ENCODE measurements at regions not wholly inside any gene's neighbourhood (a gene's known extent, or its start where the extent isn't known, plus 50 kb on each side); places are given as distances from the start of the nearest gene placed in this dataset.
"Not testable (repeated sequence)": the region's sequence is repeated elsewhere in the genome, so short reads cannot be mapped to it uniquely, and the experiment has no call there.

DNA sequence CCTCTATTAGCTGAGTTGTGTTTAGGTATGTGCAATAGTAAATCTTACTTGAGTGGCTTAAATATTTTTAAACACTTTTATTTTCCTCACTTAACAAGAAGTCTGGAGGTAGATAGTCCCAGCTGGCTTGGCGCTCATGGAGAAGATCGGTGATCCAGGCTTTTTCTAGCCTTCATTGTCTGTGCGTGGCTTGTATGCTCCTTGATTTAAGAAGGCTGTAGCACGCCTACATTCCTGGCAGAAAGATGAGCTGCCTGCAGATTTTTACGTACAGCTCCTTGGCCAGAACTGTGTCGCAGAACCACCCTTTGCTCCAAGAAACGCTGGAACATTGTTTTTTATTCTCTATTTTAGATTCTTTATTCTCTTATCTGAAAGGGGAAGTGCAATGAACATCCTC lies 284.1 kb downstream of the KIF20B start:
- Histone ChIP-seq H3K27ac (no peak overlapping the region), H3K9me3 (replicated peaks in 1 of 11) (peaks cover 0 to 21% (median 4%) of the 10 kb centered on the region in 11 experiments; a peak in 7 of 22 replicates), H3K9ac (no peak overlapping the region), H3K4me3 (no peak overlapping the region), H3K27me3 (no peaks in the 10 kb centered on the region), H3K4me1 (no peaks in the 10 kb centered on the region), H4K20me1 (no peaks in the 10 kb centered on the region), H3K4me2 (no peak overlapping the region), H3K36me3 (peaks cover 0 to 11% (median 0%) of the 10 kb centered on the region in 11 experiments; a peak in 3 of 22 replicates)
- TF ChIP-seq Cebpa-rat (IDR thresholded peaks at IDR 0.05): no peak

DNA sequence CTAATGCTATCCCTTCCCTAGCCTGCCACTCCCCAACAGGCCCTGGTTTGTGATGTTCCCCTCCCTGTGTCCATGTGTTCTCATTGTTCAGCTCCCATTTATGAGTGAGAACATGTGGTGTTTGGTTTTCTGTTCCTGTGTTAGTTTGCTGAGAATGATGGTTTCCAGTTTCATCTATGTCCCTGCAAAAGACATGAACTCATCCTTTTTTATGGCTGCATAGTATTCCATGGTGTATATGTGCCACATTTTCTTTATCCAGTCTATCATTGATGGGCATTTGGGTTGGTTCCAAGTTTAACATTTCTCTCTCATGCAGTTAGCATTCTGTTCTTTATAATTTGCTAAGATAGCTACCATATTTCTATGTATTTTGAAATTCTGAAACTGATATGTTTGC lies 287.0 kb downstream of the KIF20B start:
- H3K4me2 ChIP-seq: not testable (repeated sequence)

DNA sequence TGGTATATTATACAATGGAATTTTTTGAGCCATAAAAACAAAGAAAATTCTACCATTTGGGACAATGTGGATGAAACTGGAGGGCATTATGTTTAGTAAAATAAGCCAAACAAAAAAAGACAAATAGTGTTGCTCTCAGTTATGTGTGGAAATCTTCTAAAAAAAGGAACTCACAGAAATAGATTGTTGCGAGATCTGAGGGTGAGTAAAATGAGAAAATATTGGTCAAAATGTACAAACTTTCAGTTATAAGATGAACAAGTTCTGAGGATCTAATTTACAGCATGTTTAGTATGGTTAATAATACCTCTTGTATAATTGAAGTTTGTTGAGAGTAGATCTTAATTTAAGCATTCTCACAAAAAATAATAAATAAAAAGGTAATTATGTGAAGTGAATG lies 291.2 kb downstream of the KIF20B start:
- Histone ChIP-seq H3K4me3 (no peak overlapping the region), H3K9me3 (replicated peaks in 1 of 11) (peaks cover 28 to 53% (median 38%) of the 10 kb centered on the region in 11 experiments), H3K4me1 (peaks cover 0 to 8% (median 0%) of the 10 kb centered on the region in 10 experiments; a peak in 5 of 20 replicates), H3K27me3 (no peaks in the 10 kb centered on the region), H3K27ac (peak overlapping the region in 6 of 11 experiments; percentile 16 to 71 (median 58); a peak in 11 of 22 replicates), H3K36me3 (peaks cover 0 to 18% (median 7%) of the 10 kb centered on the region in 11 experiments; a peak in 12 of 22 replicates), H3K4me2 (peak overlapping the region in 5 of 11 experiments; percentile 4 to 49 (median 32); a peak in 6 of 22 replicates), H4K20me1 (no peaks in the 10 kb centered on the region), H3K9ac (no peak overlapping the region)
- TF ChIP-seq Cebpa-rat (IDR thresholded peaks at IDR 0.05): no peak

More for the DNA sequence above, 287.0 kb downstream of the KIF20B start:
- Histone ChIP-seq H3K9me3 (replicated peaks in 1 of 11) (peaks cover 9 to 31% (median 18%) of the 10 kb centered on the region in 11 experiments; a peak in 20 of 22 replicates), H3K36me3 (peaks cover 0 to 10% (median 0%) of the 10 kb centered on the region in 11 experiments; a peak in 1 of 22 replicates)
- not testable (repeated sequence) for H4K20me1 ChIP-seq, H3K4me1 ChIP-seq, H3K9ac ChIP-seq, H3K4me3 ChIP-seq, H3K27me3 ChIP-seq, H3K27ac ChIP-seq

- H4K20me1 ChIP-seq: no peaks in the 10 kb centered on the region
- no peak overlapping the region for H3K9ac ChIP-seq
- H3K9me3 ChIP-seq (replicated peaks in 1 of 11): peaks cover 8 to 30% (median 22%) of the 10 kb centered on the region in 11 experiments
- peaks cover 0 to 19% (median 3%) of the 10 kb centered on the region in 11 experiments; a peak in 8 of 22 replicates for H3K36me3 ChIP-seq
- H3K27me3 ChIP-seq: no peaks in the 10 kb centered on the region
- no peak for TF ChIP-seq Cebpa-rat (IDR thresholded peaks at IDR 0.05)
- no peak overlapping the region for H3K27ac ChIP-seq
- H3K4me2 ChIP-seq: no peak overlapping the region
- H3K4me3 ChIP-seq: no peak overlapping the region
- no peaks in the 10 kb centered on the region for H3K4me1 ChIP-seq
Observed at GRCh38 chr10:90007226-90007625, 305.8 kb downstream of the KIF20B start.

DNA sequence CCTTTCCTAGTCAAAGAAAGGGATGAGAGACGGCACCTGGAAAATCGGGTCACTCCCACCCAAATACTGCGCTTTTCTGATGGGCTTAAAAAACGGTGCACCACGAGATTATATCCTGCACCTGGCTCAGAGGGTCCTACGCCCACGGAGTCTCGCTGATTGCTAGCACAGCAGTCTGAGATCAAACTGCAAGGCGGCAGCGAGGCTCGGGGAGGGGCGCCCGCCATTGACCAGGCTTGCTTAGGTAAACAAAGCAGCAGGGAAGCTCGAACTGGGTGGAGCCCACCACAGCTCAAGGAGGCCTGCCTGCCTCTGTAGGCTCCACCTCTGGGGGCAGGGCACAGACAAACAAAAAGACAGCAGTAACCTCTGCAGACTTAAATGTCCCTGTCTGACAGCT lies 309.9 kb downstream of the KIF20B start:
- not testable (repeated sequence) for H3K4me2 ChIP-seq, H3K4me3 ChIP-seq, H3K4me1 ChIP-seq, H4K20me1 ChIP-seq, H3K27me3 ChIP-seq, H3K27ac ChIP-seq, H3K9ac ChIP-seq
- H3K9me3 ChIP-seq (replicated peaks in 1 of 11): peaks cover 8 to 35% (median 17%) of the 10 kb centered on the region in 11 experiments; a peak in 21 of 22 replicates
- H3K36me3 ChIP-seq: peaks cover 0 to 12% (median 3%) of the 10 kb centered on the region in 11 experiments; a peak in 8 of 22 replicates

GRCh38 chr10:90018819-90019218 lies 317.4 kb downstream of the KIF20B start:
- Histone ChIP-seq H3K4me1 (no peaks in the 10 kb centered on the region), H3K9me3 (replicated peaks in 1 of 11) (peaks cover 0 to 23% (median 8%) of the 10 kb centered on the region in 11 experiments; a peak in 10 of 22 replicates), H4K20me1 (no peaks in the 10 kb centered on the region), H3K27ac (no peak overlapping the region), H3K27me3 (no peaks in the 10 kb centered on the region), H3K4me2 (no peak overlapping the region), H3K9ac (no peak overlapping the region), H3K4me3 (no peak overlapping the region), H3K36me3 (peaks cover 0 to 14% (median 0%) of the 10 kb centered on the region in 11 experiments; a peak in 7 of 22 replicates)
- no peak for TF ChIP-seq Cebpa-rat (IDR thresholded peaks at IDR 0.05)

DNA sequence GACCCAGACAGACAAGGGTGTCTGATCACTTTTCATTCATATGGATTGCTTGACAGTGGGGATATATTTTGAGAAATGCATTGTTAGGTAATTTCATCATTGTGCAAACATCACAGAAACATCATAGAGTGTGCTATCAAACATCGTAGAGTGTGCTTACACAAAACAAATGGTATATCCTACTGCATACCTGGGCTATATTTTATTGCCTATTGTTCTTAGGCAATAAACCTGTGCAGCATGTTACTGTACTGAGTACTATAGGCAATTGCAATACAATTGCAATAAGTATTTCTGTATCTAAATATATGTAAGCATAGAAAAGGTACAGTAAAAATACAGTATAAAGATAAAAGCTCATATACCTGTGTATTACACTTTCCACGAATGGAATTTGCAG lies 319.1 kb downstream of the KIF20B start:
- Histone ChIP-seq H3K36me3 (peaks cover 0 to 14% (median 0%) of the 10 kb centered on the region in 11 experiments; a peak in 8 of 22 replicates), H3K4me1 (no peaks in the 10 kb centered on the region), H3K9me3 (replicated peaks in 1 of 11) (peaks cover 0 to 29% (median 10%) of the 10 kb centered on the region in 11 experiments; a peak in 11 of 22 replicates), H3K9ac (no peak overlapping the region), H3K4me3 (no peak overlapping the region), H3K27ac (no peak overlapping the region), H3K27me3 (no peaks in the 10 kb centered on the region), H3K4me2 (no peak overlapping the region), H4K20me1 (no peaks in the 10 kb centered on the region)
- no peak for TF ChIP-seq Cebpa-rat (IDR thresholded peaks at IDR 0.05)

- H3K4me2 ChIP-seq: no peak overlapping the region
- H3K27ac ChIP-seq: no peak overlapping the region
- no peak for TF ChIP-seq Cebpa-rat (IDR thresholded peaks at IDR 0.05)
- H4K20me1 ChIP-seq: no peaks in the 10 kb centered on the region
- H3K9me3 ChIP-seq (replicated peaks in 1 of 11): peaks cover 0 to 41% (median 15%) of the 10 kb centered on the region in 11 experiments; a peak in 14 of 22 replicates
- H3K27me3 ChIP-seq: no peaks in the 10 kb centered on the region
- no peak overlapping the region for H3K4me3 ChIP-seq
- no peak overlapping the region for H3K9ac ChIP-seq
- peaks cover 0 to 14% (median 0%) of the 10 kb centered on the region in 11 experiments; a peak in 8 of 22 replicates for H3K36me3 ChIP-seq
- H3K4me1 ChIP-seq: no peaks in the 10 kb centered on the region
Observed at GRCh38 chr10:90023950-90024349, 322.6 kb downstream of the KIF20B start.

DNA sequence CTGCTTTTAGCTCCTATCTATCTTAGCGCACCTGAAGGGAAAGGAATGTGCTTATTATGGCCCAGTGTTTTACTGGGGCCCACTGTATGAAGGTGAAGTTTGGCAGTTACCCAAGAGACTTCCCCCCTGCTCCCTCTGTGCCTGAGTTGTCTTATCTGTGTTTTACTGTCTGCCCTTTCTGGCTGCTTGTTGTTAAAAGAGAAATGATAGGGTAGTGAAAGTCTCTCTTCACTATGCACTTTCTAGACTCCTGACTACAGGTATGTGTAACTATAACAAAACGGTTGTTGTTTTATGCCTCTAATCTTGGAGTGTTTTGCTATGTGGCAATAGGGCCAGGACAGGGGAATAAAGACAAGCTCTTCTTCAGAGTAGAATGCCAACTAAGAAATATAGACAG lies 326.9 kb downstream of the KIF20B start:
- Histone ChIP-seq H4K20me1 (no peaks in the 10 kb centered on the region), H3K27ac (no peak overlapping the region), H3K9me3 (replicated peaks in 1 of 11) (peaks cover 10 to 61% (median 38%) of the 10 kb centered on the region in 11 experiments; a peak in 21 of 22 replicates), H3K9ac (no peak overlapping the region), H3K4me2 (no peak overlapping the region), H3K4me1 (no peaks in the 10 kb centered on the region), H3K36me3 (peaks cover 0 to 11% (median 0%) of the 10 kb centered on the region in 11 experiments; a peak in 5 of 22 replicates), H3K4me3 (no peak overlapping the region), H3K27me3 (no peaks in the 10 kb centered on the region)
- no peak for TF ChIP-seq Cebpa-rat (IDR thresholded peaks at IDR 0.05)

GRCh38 chr10:90031776-90032175 lies 330.4 kb downstream of the KIF20B start:
- Histone ChIP-seq H3K4me1 (no peaks in the 10 kb centered on the region), H3K27me3 (no peaks in the 10 kb centered on the region), H3K9me3 (replicated peaks in 1 of 11) (peaks cover 10 to 63% (median 48%) of the 10 kb centered on the region in 11 experiments; a peak in 21 of 22 replicates), H3K27ac (no peak overlapping the region), H3K36me3 (peaks cover 0 to 11% (median 0%) of the 10 kb centered on the region in 11 experiments; a peak in 4 of 22 replicates), H3K4me2 (no peak overlapping the region), H3K9ac (no peak overlapping the region), H4K20me1 (no peaks in the 10 kb centered on the region), H3K4me3 (no peak overlapping the region)
- no peak for TF ChIP-seq Cebpa-rat (IDR thresholded peaks at IDR 0.05)

Data from BLaER1 treated with 17β-estradiol and CSF1 and Interleukin-3, amounts not matched to agents 10 nM and 100 nM (cell line).